PC-3 (cell line): ENCODE measurements at regions not wholly inside any gene's neighbourhood (a gene's known extent, or its start where the extent isn't known, plus 50 kb on each side); places are given as distances from the start of the nearest gene placed in this dataset.

Source experiments
- ATAC-seq: fragments of 200-7000 bp; cut with Tn5 transposase; 2 replicates; pipeline ENCODE4 v1.9.1; 2020; ENCODE audit warnings: mild to moderate bottlenecking, moderate library complexity
- BruUV-seq: library from RNA; stranded (reverse); fragments of 400-500 nt; replicated peaks from 2 replicates; lab custom pipeline; 2021; lab: Mats Ljungman, UMichigan
- CTCF ChIA-PET: fragments of 300-600 bp; sonication (Branson Sonifier 250); formaldehyde crosslinking; loops from one replicate; lab custom pipeline; 2022; ENCODE audit warnings: antibody characterized with exemption; lab: Charles Lee
- POLR2A ChIA-PET: fragments of 300-600 bp; sonication (Branson Sonifier 250); formaldehyde crosslinking; loops from one replicate; lab custom pipeline; 2022; ENCODE audit warnings: antibody characterized with exemption; ENCODE audit not compliant: unreplicated experiment; lab: Charles Lee
- DNase-seq: peaks from one replicate; pipeline ENCODE4 v3.0.0-alpha.2; 2015
- H2AFZ ChIP-seq: fragments of 300-600 bp; sonication (generic); 2 replicates; pipeline ENCODE4 v1.6.0; 2016; ENCODE audit warnings: antibody characterized with exemption, low read length
- H3F3A ChIP-seq: fragments of 300-600 bp; sonication (generic); one replicate; pipeline ENCODE4 v1.6.0; 2017; ENCODE audit warnings: antibody characterized with exemption, low read length, control low read depth, mild to moderate bottlenecking; ENCODE audit not compliant: unreplicated experiment
- H3K27ac ChIP-seq: fragments of 300-600 bp; sonication (generic); 2 replicates; pipeline ENCODE4 v1.5.1; 2016; ENCODE audit warnings: mild to moderate bottlenecking, low read length
- H3K27me3 ChIP-seq: fragments of 300-600 bp; sonication (generic); 2 replicates; pipeline ENCODE4 v1.6.1; 2016; ENCODE audit warnings: low read length, mixed read lengths
- H3K36me3 ChIP-seq: fragments of 300-600 bp; sonication (generic); 2 replicates; pipeline ENCODE4 v1.6.1; 2016; ENCODE audit warnings: low read depth, mixed run types, low read length, mixed read lengths
- H3K4me1 ChIP-seq: fragments of 300-600 bp; sonication (generic); 2 replicates; pipeline ENCODE4 v1.5.1; 2016; ENCODE audit warnings: low read length; ENCODE audit not compliant: insufficient read depth
- H3K4me2 ChIP-seq: fragments of 300-600 bp; sonication (generic); 2 replicates; pipeline ENCODE4 v1.6.0; 2016; ENCODE audit warnings: low read length
- H3K4me3 ChIP-seq: fragments of 300-600 bp; sonication (generic); 2 replicates; pipeline ENCODE4 v1.5.1; 2016; ENCODE audit warnings: mild to moderate bottlenecking, low read length, mixed read lengths
- H3K79me2 ChIP-seq: fragments of 300-600 bp; sonication (generic); 2 replicates; pipeline ENCODE4 v1.6.1; 2017; ENCODE audit warnings: low read length, mixed read lengths
- H3K9ac ChIP-seq: fragments of 300-600 bp; sonication (generic); 2 replicates; pipeline ENCODE4 v1.6.0; 2016; ENCODE audit warnings: mild to moderate bottlenecking, low read length
- H3K9me2 ChIP-seq: fragments of 300-600 bp; sonication (generic); replicated peaks from 2 replicates; pipeline ENCODE4 v1.6.1; 2016; ENCODE audit warnings: mixed run types, low read length, mixed read lengths
- H3K9me3 ChIP-seq: fragments of 300-600 bp; sonication (generic); 2 replicates; pipeline ENCODE4 v1.6.1; 2016; ENCODE audit warnings: low read length, mixed read lengths
- H4K20me1 ChIP-seq: fragments of 300-600 bp; sonication (generic); 2 replicates; pipeline ENCODE4 v1.6.1; 2016; ENCODE audit warnings: low read length, mixed read lengths
- EZH2 ChIP-seq: fragments of 300-600 bp; sonication (generic); IDR thresholded peaks from one replicate; pipeline ENCODE4 v1.6.1; 2017; ENCODE audit warnings: antibody characterized with exemption, mild to moderate bottlenecking, low read length; ENCODE audit not compliant: unreplicated experiment
- EZH2phosphoT487 ChIP-seq: fragments of 300-600 bp; sonication (generic); IDR thresholded peaks from 2 replicates; pipeline ENCODE4 v1.6.1; 2018; ENCODE audit warnings: mild to moderate bottlenecking, antibody characterized with exemption, low read length, borderline replicate concordance
- intact Hi-C: fragments of 100-400 bp; cut with micrococcal nuclease; formaldehyde crosslinking; loops from 2 replicates; pipeline ENCODE4 v1.9.0; 2023
- TF ChIP-seq, protein P1 (sequence below): fragments of 300-600 bp; sonication (generic); conservative IDR thresholded peaks from 2 replicates; pipeline ENCODE4 v1.5.1; 2017; ENCODE audit warnings: antibody characterized with exemption, low read depth, mild to moderate bottlenecking, low read length

DNA sequence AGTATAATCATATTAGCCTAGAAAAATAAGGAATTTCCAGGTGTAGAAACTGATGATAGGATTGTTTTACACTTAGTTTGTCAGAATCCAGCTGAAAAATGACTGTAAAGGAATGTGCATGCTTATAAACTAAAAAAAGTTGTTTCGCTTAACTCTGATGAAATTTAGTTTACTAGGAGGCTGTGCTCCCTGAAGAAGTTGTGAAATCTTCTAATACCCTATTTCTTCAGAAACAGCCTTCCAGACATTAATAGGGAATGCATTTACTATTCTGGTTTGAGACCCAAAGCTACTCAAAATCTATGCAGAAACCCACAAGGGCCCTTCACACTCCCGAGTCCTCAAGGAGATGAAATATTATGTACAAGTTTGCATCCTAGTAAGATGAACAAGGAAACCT, 105.5 kb upstream of the SSTR4 start:
- POLR2A ChIA-PET = no interaction called here
- no TSS peak for BruUV-seq

DNA sequence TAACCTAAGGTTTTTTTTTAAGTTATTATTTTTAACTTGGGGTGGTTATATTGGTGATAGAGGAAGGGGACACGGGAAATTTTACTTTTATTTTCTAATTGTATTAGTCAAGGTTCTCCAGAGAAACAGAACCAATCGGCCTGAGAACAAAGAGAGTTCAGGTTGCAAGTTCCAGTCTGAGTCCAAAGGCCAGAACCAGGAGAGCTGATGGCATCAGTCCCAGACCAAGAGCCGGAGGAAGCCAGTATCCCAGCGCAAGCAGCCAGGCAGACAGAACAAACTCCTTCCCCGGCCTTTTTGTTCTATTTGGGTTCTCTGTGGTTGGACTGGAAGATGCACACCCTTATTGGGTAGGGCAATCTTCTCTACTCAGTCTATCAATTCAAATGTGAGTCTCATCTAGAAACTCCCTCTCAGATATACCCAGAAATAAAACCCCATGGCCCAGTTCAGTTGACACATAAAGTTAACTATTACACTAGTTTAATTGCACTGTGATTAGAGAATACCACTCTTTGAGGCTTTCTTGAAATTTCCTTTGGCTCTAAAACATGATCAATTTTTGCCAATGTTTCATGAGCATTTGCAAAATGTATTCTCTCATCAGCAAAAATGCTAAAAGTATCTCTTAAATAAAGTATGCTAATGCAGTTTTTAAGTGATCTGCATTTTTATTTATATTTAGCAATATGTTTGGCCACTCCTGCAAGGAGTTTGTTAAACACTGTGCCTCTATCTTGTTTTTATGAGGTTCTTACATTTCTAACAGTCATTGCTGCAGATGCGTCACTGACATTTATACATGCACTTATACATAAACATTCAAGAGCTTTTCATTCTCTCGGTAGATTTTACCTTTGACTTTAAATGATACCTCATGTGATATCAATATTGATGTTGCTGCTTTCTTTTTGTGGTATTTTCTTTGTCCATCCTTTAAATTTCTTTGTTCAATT, 103.2 kb upstream of the SSTR4 start:
- ChIA-PET POLR2A (no interaction called here), CTCF (no interaction called here)
- no peak overlapping the region for H3K9ac ChIP-seq
- H3K4me2 ChIP-seq = no peak overlapping the region
- H3K4me1 ChIP-seq = no peaks in the 10 kb centered on the region
- no peaks in the 10 kb centered on the region for H3K36me3 ChIP-seq
- no peak overlapping the region for H3K4me3 ChIP-seq
- H3K9me3 ChIP-seq = no peaks in the 10 kb centered on the region
- no TSS peak for BruUV-seq
- no peak for TF ChIP-seq EZH2phosphoT487
- TF ChIP-seq, protein P1, sequence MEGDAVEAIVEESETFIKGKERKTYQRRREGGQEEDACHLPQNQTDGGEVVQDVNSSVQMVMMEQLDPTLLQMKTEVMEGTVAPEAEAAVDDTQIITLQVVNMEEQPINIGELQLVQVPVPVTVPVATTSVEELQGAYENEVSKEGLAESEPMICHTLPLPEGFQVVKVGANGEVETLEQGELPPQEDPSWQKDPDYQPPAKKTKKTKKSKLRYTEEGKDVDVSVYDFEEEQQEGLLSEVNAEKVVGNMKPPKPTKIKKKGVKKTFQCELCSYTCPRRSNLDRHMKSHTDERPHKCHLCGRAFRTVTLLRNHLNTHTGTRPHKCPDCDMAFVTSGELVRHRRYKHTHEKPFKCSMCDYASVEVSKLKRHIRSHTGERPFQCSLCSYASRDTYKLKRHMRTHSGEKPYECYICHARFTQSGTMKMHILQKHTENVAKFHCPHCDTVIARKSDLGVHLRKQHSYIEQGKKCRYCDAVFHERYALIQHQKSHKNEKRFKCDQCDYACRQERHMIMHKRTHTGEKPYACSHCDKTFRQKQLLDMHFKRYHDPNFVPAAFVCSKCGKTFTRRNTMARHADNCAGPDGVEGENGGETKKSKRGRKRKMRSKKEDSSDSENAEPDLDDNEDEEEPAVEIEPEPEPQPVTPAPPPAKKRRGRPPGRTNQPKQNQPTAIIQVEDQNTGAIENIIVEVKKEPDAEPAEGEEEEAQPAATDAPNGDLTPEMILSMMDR = no peak
- no peak for TF ChIP-seq EZH2
- intact Hi-C loops = no loop called here
- no peaks in the 10 kb centered on the region for H3K9me2 ChIP-seq
- no peaks in the 10 kb centered on the region for H3K79me2 ChIP-seq
- ATAC-seq = no peak
- DNase-seq = no peak
- no peaks in the 10 kb centered on the region for H4K20me1 ChIP-seq
- H2AFZ ChIP-seq = no peak overlapping the region
- no peak overlapping the region for H3K27ac ChIP-seq
- no peaks in the 10 kb centered on the region for H3F3A ChIP-seq
- H3K27me3 ChIP-seq = peaks cover 9% of the 10 kb centered on the region

More for the DNA sequence above, 105.5 kb upstream of the SSTR4 start:
- CTCF ChIA-PET = interaction anchor here (0.7 kb wide), 1 partner anchor 146 kb away, joined by 3 read pairs; no protein-coding TSS in a partner anchor
- no peaks in the 10 kb centered on the region for H4K20me1 ChIP-seq
- no peak overlapping the region for H3K27ac ChIP-seq
- H3K4me3 ChIP-seq = no peak overlapping the region
- no peaks in the 10 kb centered on the region for H3K9me2 ChIP-seq
- no peak overlapping the region for H2AFZ ChIP-seq
- H3K4me1 ChIP-seq = 0 out of 2 replicates have a peak, but pooled peaks cover 3% of the 10 kb centered on the region
- H3K79me2 ChIP-seq = no peaks in the 10 kb centered on the region
- no peaks in the 10 kb centered on the region for H3F3A ChIP-seq
- no peaks in the 10 kb centered on the region for H3K9me3 ChIP-seq
- H3K4me2 ChIP-seq = no peak overlapping the region
- H3K9ac ChIP-seq = no peak overlapping the region
- TF ChIP-seq, protein P1 = no peak
- TF ChIP-seq EZH2phosphoT487 (no peak), EZH2 (no peak)
- intact Hi-C loops = no loop called here
- H3K36me3 ChIP-seq = no peaks in the 10 kb centered on the region
- peaks cover 6% of the 10 kb centered on the region for H3K27me3 ChIP-seq
- DNase-seq = no peak
- ATAC-seq = no peak

- no peak overlapping the region for H3K4me3 ChIP-seq
- H3K9ac ChIP-seq = no peak overlapping the region
- DNase-seq (no peak), ATAC-seq (no peak)
- no peaks in the 10 kb centered on the region for H4K20me1 ChIP-seq
- BruUV-seq = no TSS peak
- no peak overlapping the region for H3K4me2 ChIP-seq
- ChIA-PET CTCF (no interaction called here), POLR2A (no interaction called here)
- no peaks in the 10 kb centered on the region for H3K4me1 ChIP-seq
- H3F3A ChIP-seq = no peaks in the 10 kb centered on the region
- H3K27me3 ChIP-seq = peaks cover 3% of the 10 kb centered on the region; the same call in 1 of the 2 replicates
- no peak overlapping the region for H3K27ac ChIP-seq
- H2AFZ ChIP-seq = no peak overlapping the region
- intact Hi-C loops = no loop called here
- no peaks in the 10 kb centered on the region for H3K79me2 ChIP-seq
- no peaks in the 10 kb centered on the region for H3K9me2 ChIP-seq
- no peaks in the 10 kb centered on the region for H3K9me3 ChIP-seq
- H3K36me3 ChIP-seq = no peaks in the 10 kb centered on the region
- TF ChIP-seq, protein P1 = no peak
- TF ChIP-seq EZH2phosphoT487 (no peak), EZH2 (no peak)
Measured at GRCh38 chr20:22939181-22939580, 95.9 kb upstream of the SSTR4 start.
